Esophagus mucosa (tissue), 1 donor: ENCODE measurements at regions not wholly inside any gene's neighbourhood (a gene's known extent, or its start where the extent isn't known, plus 50 kb on each side); places are given as distances from the start of the nearest gene placed in this dataset.
"Not testable (repeated sequence)": the region's sequence is repeated elsewhere in the genome, so short reads cannot be mapped to it uniquely, and the experiment has no call there.

ENCODE experiments used
- ATAC-seq: fragments of 200-7000 bp; cut with Tn5 transposase; one replicate; pipeline ENCODE4 v1.9.1; 2020
- donor health status: DM: yes; HTN: yes; CAD: no.

GRCh38 chr14:86312154-86312665 lies 782.3 kb downstream of the FLRT2 start:
- not testable (repeated sequence) for ATAC-seq

- ATAC-seq, result no peak
Observed at GRCh38 chr14:86311151-86311550, 781.2 kb downstream of the FLRT2 start.

GRCh38 chr14:86310611-86311010 lies 780.7 kb downstream of the FLRT2 start:
- no peak for ATAC-seq

- ATAC-seq, result no peak
Observed at GRCh38 chr14:86310148-86310547, 780.2 kb downstream of the FLRT2 start.

GRCh38 chr14:86305058-86305457 lies 775.1 kb downstream of the FLRT2 start:
- ATAC-seq, result no peak

- ATAC-seq, result no peak
Observed at GRCh38 chr14:86299994-86300393, 770.0 kb downstream of the FLRT2 start.

GRCh38 chr14:86296173-86296572 lies 766.2 kb downstream of the FLRT2 start:
- no peak for ATAC-seq

- no peak for ATAC-seq
Observed at GRCh38 chr14:86288336-86288735, 758.4 kb downstream of the FLRT2 start.

GRCh38 chr14:86279405-86279804 lies 749.5 kb downstream of the FLRT2 start:
- ATAC-seq, result no peak

GRCh38 chr14:86257973-86258372 lies 728.0 kb downstream of the FLRT2 start:
- no peak for ATAC-seq

GRCh38 chr14:86243158-86243557 lies 713.2 kb downstream of the FLRT2 start:
- ATAC-seq, result no peak

- no peak for ATAC-seq
Observed at GRCh38 chr14:86237733-86238132, 707.8 kb downstream of the FLRT2 start.

GRCh38 chr14:86221755-86222154 lies 691.8 kb downstream of the FLRT2 start:
- no peak for ATAC-seq

GRCh38 chr14:86221000-86221399 lies 691.1 kb downstream of the FLRT2 start:
- no peak for ATAC-seq

GRCh38 chr14:86217523-86217922 lies 687.6 kb downstream of the FLRT2 start:
- no peak for ATAC-seq

- ATAC-seq, result no peak
Observed at GRCh38 chr14:86203843-86204242, 673.9 kb downstream of the FLRT2 start.

GRCh38 chr14:86196471-86196870 lies 666.5 kb downstream of the FLRT2 start:
- no peak for ATAC-seq

GRCh38 chr14:86193756-86194155 lies 663.8 kb downstream of the FLRT2 start:
- no peak for ATAC-seq

- no peak for ATAC-seq
Observed at GRCh38 chr14:86179980-86180379, 650.0 kb downstream of the FLRT2 start.

- ATAC-seq, result no peak
Observed at GRCh38 chr14:86168371-86168770, 638.4 kb downstream of the FLRT2 start.

GRCh38 chr14:86166541-86166940 lies 636.6 kb downstream of the FLRT2 start:
- ATAC-seq, result no peak

GRCh38 chr14:86153480-86153879 lies 623.5 kb downstream of the FLRT2 start:
- no peak for ATAC-seq

GRCh38 chr14:86143248-86143647 lies 613.3 kb downstream of the FLRT2 start:
- ATAC-seq, result no peak

GRCh38 chr14:86141966-86142365 lies 612.0 kb downstream of the FLRT2 start:
- ATAC-seq, result no peak

- no peak for ATAC-seq
Observed at GRCh38 chr14:86129426-86129825, 599.5 kb downstream of the FLRT2 start.

- no peak for ATAC-seq
Observed at GRCh38 chr14:86124328-86124727, 594.4 kb downstream of the FLRT2 start.
